ENCODE measurements at regions not wholly inside any gene's neighbourhood (a gene's known extent, or its start where the extent isn't known, plus 50 kb on each side); places are given as distances from the start of the nearest gene placed in this dataset.

DNA sequence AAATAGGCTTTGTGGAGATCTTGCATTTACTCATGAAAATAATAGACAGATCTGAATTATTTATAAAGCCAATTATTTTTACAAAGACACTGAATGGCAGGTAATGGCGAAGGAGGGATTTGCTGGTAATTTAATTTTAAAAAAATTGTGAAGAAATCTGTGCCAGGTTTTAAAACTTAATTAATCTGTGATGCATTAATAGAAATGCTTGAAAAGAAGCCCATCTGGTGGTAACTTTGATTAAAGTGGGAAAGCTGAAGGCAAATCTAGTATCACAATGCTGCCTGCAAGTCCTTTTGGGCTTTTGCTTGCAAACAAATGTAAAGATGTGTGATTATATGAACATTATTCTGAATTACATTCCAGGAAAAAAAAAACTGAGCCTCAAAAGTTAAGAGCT is 433.2 kb upstream of the DEPDC1 start:
- ChIA-PET POLR2A (no interaction called here), CTCF (no interaction called here)

DNA sequence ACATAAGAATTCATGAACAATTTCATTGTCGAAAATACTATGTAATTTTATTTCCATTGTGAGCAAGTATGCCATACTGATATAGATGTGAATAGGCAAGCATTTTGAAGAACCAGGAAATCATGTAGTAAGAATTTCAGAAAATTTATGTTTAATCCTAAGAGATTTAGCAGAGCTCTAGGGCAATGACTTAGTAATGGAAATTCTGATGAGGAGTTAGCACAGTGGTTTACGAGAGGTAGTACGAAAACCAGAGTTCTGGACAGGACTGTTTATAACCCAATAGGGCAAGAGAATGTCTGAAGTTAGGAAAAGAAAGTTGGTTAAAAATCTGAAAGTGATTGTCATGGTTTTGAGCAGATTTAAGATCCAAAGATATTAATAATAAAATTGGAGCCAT is 439.6 kb upstream of the DEPDC1 start:
- TF ChIP-seq, protein P1, sequence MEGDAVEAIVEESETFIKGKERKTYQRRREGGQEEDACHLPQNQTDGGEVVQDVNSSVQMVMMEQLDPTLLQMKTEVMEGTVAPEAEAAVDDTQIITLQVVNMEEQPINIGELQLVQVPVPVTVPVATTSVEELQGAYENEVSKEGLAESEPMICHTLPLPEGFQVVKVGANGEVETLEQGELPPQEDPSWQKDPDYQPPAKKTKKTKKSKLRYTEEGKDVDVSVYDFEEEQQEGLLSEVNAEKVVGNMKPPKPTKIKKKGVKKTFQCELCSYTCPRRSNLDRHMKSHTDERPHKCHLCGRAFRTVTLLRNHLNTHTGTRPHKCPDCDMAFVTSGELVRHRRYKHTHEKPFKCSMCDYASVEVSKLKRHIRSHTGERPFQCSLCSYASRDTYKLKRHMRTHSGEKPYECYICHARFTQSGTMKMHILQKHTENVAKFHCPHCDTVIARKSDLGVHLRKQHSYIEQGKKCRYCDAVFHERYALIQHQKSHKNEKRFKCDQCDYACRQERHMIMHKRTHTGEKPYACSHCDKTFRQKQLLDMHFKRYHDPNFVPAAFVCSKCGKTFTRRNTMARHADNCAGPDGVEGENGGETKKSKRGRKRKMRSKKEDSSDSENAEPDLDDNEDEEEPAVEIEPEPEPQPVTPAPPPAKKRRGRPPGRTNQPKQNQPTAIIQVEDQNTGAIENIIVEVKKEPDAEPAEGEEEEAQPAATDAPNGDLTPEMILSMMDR (IDR thresholded peaks at IDR 0.05; ENCODE audit: low read depth, low read length): no peak
- Histone ChIP-seq H3K27me3 (ENCODE audit: control insufficient read depth, insufficient read depth, low read length) (no peaks in the 10 kb centered on the region), H3K27ac (ENCODE audit: low read depth, low read length) (no peak overlapping the region), H3K4me3 (ENCODE audit: low read depth, low read length) (no peak overlapping the region), H3K9me3 (ENCODE audit: control insufficient read depth, insufficient read depth, low read length) (no peaks in the 10 kb centered on the region)
- ChIA-PET POLR2A (no interaction called here), CTCF (no interaction called here)
- no peak for DNase-seq (ENCODE audit: low read depth, low spot score)

More for the DNA sequence above, 433.2 kb upstream of the DEPDC1 start:
- TF ChIP-seq, protein P1 (IDR thresholded peaks at IDR 0.05; ENCODE audit: low read depth, low read length): no peak
- H3K27me3 ChIP-seq (ENCODE audit: control insufficient read depth, insufficient read depth, low read length): no peaks in the 10 kb centered on the region
- H3K4me3 ChIP-seq (ENCODE audit: low read depth, low read length): no peak overlapping the region
- no peak overlapping the region for H3K27ac ChIP-seq (ENCODE audit: low read depth, low read length)
- no peak for DNase-seq (ENCODE audit: low read depth, low spot score)
- H3K9me3 ChIP-seq (ENCODE audit: control insufficient read depth, insufficient read depth, low read length): no peaks in the 10 kb centered on the region

DNA sequence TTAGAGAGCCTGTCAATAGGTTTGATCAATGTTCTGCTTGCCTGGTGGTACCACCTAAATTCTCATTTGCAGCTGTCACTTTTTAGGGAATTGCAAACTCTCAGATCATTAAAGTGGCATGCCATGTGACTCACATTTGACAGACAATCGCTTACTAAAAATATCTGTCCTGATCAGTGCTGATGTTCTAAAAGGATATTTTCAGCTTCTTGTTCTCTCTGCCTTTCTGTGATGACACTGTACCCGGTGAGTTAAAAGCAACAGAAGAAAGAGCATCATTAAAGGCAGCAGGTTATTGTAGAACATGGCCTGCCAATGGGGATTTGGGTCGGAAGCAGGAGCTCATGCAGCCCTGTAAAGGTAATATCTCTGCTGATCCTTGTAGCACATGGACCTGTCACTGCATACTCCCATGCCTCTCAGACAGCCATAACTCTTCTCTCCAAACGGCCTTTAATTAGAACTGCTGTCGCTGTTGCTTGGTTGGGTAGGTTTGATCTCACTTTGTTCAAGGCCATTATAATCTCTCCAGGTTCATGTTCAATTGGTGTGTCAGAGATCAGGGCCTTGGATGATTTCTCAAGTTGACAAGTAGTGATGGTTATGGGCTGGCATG is 441.3 kb upstream of the DEPDC1 start:
- no peaks in the 10 kb centered on the region for H3K9me3 ChIP-seq (ENCODE audit: control insufficient read depth, insufficient read depth, low read length)
- DNase-seq (ENCODE audit: low read depth, low spot score): no peak
- POLR2A ChIA-PET: no interaction called here
- H3K27me3 ChIP-seq (ENCODE audit: control insufficient read depth, insufficient read depth, low read length): no peaks in the 10 kb centered on the region
- CTCF ChIA-PET: no interaction called here
- no peak overlapping the region for H3K27ac ChIP-seq (ENCODE audit: low read depth, low read length)
- TF ChIP-seq, protein P1 (IDR thresholded peaks at IDR 0.05; ENCODE audit: low read depth, low read length): no peak
- H3K4me3 ChIP-seq (ENCODE audit: low read depth, low read length): no peak overlapping the region

DNA sequence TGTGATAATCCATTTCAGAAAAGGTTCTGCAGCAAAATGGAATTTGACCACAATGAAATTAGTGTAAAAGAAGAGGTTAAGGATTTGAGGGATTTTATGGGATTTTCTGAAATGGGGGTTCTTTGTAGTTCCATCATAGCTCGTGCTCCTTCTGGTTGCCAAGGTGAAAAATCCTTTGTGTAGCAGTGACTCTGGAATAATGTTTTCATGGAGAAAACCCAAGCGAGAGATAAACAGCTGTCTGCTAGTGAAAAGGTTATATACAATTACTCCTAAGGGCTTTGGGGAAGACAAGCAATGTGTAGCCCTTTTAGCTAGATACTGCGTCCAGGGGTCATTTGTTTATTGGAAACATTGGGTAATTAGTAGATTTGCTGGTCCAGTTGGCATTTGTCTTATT is 453.2 kb upstream of the DEPDC1 start:
- ChIA-PET POLR2A (no interaction called here), CTCF (no interaction called here)
- no peak overlapping the region for H3K27ac ChIP-seq (ENCODE audit: low read depth, low read length)
- H3K27me3 ChIP-seq (ENCODE audit: control insufficient read depth, insufficient read depth, low read length): no peaks in the 10 kb centered on the region
- no peaks in the 10 kb centered on the region for H3K9me3 ChIP-seq (ENCODE audit: control insufficient read depth, insufficient read depth, low read length)
- H3K4me3 ChIP-seq (ENCODE audit: low read depth, low read length): no peak overlapping the region
- no peak for DNase-seq (ENCODE audit: low read depth, low spot score)
- TF ChIP-seq, protein P1 (IDR thresholded peaks at IDR 0.05; ENCODE audit: low read depth, low read length): no peak

DNA sequence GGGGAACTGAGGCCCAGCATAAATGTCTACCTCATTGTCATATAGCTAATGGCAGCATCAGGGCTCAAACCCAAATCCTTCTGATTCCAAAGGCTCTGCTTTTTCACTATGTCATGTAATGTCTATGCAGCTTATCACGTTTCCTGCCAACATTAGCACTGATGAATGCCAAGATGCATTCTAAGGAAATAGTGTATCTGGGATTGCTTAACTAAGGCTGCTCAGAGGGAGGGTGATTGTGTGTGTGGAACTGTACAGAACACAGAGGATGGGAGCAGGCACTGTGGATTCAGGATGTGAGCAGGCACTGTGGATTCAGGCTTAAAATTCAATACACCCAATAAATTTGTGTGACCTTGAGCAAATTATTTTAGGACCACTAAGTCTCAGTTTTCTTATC is 456.4 kb upstream of the DEPDC1 start:
- TF ChIP-seq, protein P1 (IDR thresholded peaks at IDR 0.05; ENCODE audit: low read depth, low read length): no peak
- no peak for DNase-seq (ENCODE audit: low read depth, low spot score)
- Histone ChIP-seq H3K4me3 (ENCODE audit: low read depth, low read length) (no peak overlapping the region), H3K9me3 (ENCODE audit: control insufficient read depth, insufficient read depth, low read length) (no peaks in the 10 kb centered on the region), H3K27me3 (ENCODE audit: control insufficient read depth, insufficient read depth, low read length) (no peaks in the 10 kb centered on the region), H3K27ac (ENCODE audit: low read depth, low read length) (no peak overlapping the region)
- CTCF ChIA-PET: no interaction called here
- POLR2A ChIA-PET: no interaction called here
